ENCODE measurements at regions not wholly inside any gene's neighbourhood (a gene's known extent, or its start where the extent isn't known, plus 50 kb on each side); places are given as distances from the start of the nearest gene placed in this dataset.

GRCh38 chr2:62573936-62574335 is 67.9 kb upstream of the TMEM17 start:
- Histone ChIP-seq H3K4me3 (ENCODE audit: low read depth, low read length) (no peak overlapping the region), H3K36me3 (ENCODE audit: control insufficient read depth, insufficient read depth, low read length) (no peaks in the 10 kb centered on the region), H3K27me3 (ENCODE audit: control insufficient read depth, insufficient read depth, low read length) (no peaks in the 10 kb centered on the region)
- TF ChIP-seq CTCF (IDR thresholded peaks at IDR 0.05; ENCODE audit: insufficient read depth, low read length, poor library complexity, severe bottlenecking), result no peak
- no peak for DNase-seq (ENCODE audit: low read depth)

GRCh38 chr2:62573137-62573731 is 67.2 kb upstream of the TMEM17 start:
- Histone ChIP-seq H3K27me3 (ENCODE audit: control insufficient read depth, insufficient read depth, low read length) (no peaks in the 10 kb centered on the region), H3K4me3 (ENCODE audit: low read depth, low read length) (no peak overlapping the region), H3K36me3 (ENCODE audit: control insufficient read depth, insufficient read depth, low read length) (no peaks in the 10 kb centered on the region)
- no peak for TF ChIP-seq CTCF (IDR thresholded peaks at IDR 0.05; ENCODE audit: insufficient read depth, low read length, poor library complexity, severe bottlenecking)
- DNase-seq (ENCODE audit: low read depth), result no peak

GRCh38 chr2:62570861-62571698 is 65.1 kb upstream of the TMEM17 start:
- DNase-seq (ENCODE audit: low read depth), result no peak

GRCh38 chr2:62569907-62570841 is 64.2 kb upstream of the TMEM17 start:
- H3K36me3 ChIP-seq (ENCODE audit: control insufficient read depth, insufficient read depth, low read length), result no peaks in the 10 kb centered on the region
- no peak for TF ChIP-seq CTCF (IDR thresholded peaks at IDR 0.05; ENCODE audit: insufficient read depth, low read length, poor library complexity, severe bottlenecking)
- no peak for DNase-seq (ENCODE audit: low read depth)
- H3K27me3 ChIP-seq (ENCODE audit: control insufficient read depth, insufficient read depth, low read length), result no peaks in the 10 kb centered on the region
- no peak overlapping the region for H3K4me3 ChIP-seq (ENCODE audit: low read depth, low read length)

More at GRCh38 chr2:62570861-62571698, 65.1 kb upstream of the TMEM17 start:
- no peak for TF ChIP-seq CTCF (IDR thresholded peaks at IDR 0.05; ENCODE audit: insufficient read depth, low read length, poor library complexity, severe bottlenecking)
- Histone ChIP-seq H3K4me3 (ENCODE audit: low read depth, low read length) (peak overlapping the region; percentile 34), H3K36me3 (ENCODE audit: control insufficient read depth, insufficient read depth, low read length) (no peaks in the 10 kb centered on the region), H3K27me3 (ENCODE audit: control insufficient read depth, insufficient read depth, low read length) (no peaks in the 10 kb centered on the region)

GRCh38 chr2:62568983-62569837 is 63.2 kb upstream of the TMEM17 start:
- no peak overlapping the region for H3K4me3 ChIP-seq (ENCODE audit: low read depth, low read length)

More at GRCh38 chr2:62568983-62569837, 63.2 kb upstream of the TMEM17 start:
- Histone ChIP-seq H3K36me3 (ENCODE audit: control insufficient read depth, insufficient read depth, low read length) (no peaks in the 10 kb centered on the region), H3K27me3 (ENCODE audit: control insufficient read depth, insufficient read depth, low read length) (no peaks in the 10 kb centered on the region)
- TF ChIP-seq CTCF (IDR thresholded peaks at IDR 0.05; ENCODE audit: insufficient read depth, low read length, poor library complexity, severe bottlenecking), result no peak
- no peak for DNase-seq (ENCODE audit: low read depth)

All from kidney epithelial cell (primary cell).